Stimulated activated CD4-positive, alpha-beta T cell treated with anti-CD3 and anti-CD28 coated beads, Interleukin-2, amount 100 ng/mL, for 48 hours (primary cell): ENCODE measurements at regions not wholly inside any gene's neighbourhood (a gene's known extent, or its start where the extent isn't known, plus 50 kb on each side); places are given as distances from the start of the nearest gene placed in this dataset.

Experiments used
- DNase-seq, 2 donors: peaks; one replicate each; pipeline ENCODE4 v3.0.0-alpha.2; 2020

DNA sequence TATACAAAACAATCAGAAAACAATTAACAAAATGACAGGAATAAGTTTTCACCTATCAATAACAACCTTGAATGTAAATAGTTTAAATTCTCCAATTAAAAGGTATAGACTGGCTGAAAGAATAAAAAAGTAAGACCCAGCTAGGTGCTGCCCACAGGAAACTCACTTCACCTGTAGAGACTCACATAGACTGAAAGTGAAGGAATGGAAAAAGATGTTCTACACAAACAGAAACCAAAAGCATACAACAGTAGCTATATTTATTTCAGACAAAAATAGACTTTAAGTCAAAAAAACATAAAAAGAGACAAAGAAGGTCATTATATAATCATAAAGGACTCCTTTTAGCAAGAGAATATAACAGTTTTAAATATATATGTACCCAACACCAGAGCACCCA is 152.4 kb upstream of the PWP1 start:
- DNase-seq = no peak

DNA sequence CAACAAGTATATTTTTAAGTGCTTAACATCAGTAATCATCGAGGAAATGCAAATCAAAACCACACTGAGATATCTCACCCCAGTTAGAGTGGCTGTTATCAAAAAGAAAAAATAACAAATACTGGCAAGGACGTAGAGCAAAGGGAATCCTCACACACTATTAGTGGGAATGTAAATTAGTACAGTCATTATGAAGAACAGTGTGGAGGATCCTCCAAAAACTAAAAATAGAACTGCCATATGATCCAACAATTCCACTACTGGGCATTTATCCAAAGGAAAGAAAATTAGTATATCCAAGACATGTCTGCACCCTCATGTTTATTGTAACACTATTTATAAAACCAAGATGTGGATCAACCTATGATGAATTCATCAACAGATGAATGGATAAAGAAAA is 149.0 kb upstream of the PWP1 start:
- no peak for DNase-seq

DNA sequence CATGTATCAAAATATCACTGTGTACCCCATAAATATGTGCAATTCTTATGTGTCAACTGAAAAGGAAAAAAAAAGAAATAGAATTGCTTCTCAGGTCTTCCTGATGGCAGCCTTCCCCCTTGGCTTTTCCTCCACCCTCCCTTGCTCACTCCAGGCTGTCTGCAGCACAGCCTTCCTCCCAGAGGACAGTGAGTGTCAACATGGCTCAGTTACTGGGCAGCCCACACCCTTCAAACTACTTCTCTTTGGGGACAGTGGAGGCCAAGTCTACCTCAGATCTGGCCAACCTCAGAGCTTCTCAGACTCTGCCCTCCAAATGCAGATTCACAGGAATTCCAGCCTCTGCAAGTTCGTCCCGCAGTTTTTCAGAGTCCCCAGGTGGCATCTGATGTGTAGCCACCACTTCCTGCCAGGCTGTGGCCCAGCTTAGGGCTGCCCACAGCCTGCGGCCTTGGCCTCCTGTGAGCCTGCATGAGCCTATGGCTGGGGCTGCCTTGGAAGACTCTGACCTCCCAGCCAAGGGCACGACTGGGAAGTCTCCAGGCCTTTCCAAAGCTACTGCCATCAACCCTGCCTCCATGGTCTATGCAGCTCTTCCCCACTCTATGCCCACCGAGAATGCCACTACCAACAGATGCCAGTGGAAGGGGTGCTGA is 148.0 kb upstream of the PWP1 start:
- DNase-seq = no peak

DNA sequence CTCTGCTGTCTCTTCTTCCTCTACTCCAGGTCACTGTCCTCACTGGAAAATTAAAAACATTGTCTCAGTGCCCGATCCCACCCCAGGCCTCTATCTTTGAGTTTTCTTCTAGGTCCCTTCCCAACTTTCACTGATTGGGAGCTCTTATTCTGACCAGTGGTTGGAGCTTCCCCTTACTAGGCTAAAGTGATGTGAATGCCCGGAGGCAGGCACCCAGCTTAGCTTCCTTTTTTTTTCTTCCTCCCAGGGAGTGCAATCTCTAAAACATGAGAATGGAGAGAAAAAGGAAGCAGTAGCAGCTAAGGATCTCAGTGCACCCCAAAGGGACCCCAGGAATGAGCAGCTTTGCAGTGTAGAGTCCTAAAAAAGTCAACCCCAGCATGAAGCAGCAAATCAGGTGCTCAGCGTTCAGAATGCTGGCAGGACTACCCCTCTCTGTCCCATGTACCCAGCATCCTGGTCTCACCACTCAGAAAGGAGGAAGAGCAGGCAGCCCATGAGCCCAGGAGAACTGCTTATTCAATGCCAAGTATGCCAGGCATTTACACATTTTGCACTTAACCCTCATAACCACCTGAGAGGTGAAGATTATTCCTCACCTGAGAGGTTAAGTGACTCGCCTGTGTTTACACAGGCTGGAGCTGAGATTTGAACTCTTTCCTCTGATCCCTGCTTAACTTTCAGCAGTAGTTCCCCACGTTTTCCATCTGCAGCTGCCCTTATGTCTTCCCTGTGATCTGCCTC is 146.2 kb upstream of the PWP1 start:
- no peak for DNase-seq

DNA sequence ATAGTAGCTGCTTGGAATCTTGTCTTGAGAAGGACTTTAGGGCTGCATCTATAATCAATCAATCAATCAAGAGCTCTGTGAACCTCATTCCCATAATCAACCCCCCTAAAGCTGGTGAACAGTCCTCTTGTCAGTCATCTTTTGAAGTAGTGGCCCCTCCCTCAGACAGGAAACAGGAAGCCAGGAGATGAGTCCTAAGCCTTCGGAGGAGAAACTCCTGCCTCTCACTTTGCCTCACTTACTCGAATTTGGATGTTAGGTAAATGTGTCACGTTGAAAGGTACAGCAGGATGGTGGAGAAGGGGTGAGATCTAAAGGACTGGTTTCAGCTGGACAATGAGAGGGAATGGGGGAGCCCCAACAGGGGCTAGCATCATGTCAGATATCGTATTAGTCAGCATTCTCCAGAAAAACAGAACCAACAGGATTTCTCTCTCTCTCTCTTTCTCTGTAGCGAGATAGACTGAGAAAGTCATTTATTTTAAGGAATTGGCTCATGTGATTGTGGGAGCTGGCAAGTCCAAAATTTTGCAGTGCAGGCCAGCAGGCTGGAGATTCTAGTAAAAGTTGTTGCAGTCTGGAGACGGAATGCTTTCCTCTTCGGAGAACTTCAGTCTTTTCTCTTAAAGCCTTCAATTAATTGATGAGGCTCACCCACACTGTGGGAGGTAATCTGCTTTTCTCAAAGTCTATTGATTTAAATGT is 144.4 kb upstream of the PWP1 start:
- DNase-seq = no peak

DNA sequence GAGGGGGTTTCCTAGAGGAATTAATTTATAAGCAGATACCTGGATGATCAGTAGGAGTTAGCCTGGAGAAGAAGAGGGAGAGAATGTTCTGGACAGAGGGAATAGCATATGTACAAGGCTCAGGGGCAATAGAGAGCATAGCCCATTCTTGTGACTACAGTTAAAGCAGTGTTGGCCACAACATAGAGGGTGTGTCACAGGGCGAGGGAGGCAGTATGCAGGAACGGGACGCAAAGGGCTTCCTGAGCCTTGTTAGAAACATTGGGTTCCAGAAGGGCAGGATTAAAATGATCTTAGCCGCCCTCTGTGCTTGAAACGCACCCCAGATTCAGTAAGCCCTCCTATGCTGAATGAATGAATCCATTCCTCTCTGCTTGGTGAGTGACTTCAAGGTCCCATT is 142.2 kb upstream of the PWP1 start:
- no peak for DNase-seq

DNA sequence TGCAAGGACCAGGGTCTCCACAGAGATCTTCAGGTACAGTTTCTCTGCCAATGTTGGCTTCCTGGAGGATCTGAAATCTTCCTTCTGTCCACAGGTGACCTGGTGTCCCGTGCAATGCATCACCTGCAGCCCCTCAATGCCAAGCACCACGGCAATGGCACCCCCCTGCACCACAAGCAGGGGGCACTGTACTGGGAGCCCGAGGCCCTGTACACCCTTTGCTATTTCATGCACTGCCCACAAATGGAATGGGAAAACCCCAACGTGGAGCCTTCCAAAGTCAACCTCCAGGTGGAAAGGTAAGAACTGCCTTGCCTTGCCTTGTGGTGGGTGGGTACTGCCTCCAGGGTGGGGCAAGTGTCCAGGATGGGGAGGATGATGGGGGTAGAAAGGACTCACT is 141.8 kb upstream of the PWP1 start:
- no peak for DNase-seq

DNA sequence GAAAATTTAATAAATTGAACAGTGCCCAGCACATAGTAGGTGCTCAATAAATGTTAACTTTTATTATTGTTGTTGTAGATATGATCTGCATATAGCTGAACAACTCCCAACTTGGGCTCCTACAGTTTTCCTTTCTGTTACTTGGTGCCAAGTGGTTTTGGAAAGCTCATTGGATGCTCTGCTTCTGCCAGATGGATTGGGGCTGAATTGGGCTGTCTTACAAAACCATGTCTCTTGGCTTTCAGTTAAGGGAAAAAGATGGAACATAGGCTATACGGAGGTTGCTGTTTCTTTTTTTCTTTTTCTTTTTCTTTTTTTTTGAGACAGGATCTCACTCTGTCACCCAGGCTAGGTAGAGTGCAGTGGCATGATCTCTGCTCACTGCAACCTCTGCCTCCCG is 140.7 kb upstream of the PWP1 start:
- no peak for DNase-seq

DNA sequence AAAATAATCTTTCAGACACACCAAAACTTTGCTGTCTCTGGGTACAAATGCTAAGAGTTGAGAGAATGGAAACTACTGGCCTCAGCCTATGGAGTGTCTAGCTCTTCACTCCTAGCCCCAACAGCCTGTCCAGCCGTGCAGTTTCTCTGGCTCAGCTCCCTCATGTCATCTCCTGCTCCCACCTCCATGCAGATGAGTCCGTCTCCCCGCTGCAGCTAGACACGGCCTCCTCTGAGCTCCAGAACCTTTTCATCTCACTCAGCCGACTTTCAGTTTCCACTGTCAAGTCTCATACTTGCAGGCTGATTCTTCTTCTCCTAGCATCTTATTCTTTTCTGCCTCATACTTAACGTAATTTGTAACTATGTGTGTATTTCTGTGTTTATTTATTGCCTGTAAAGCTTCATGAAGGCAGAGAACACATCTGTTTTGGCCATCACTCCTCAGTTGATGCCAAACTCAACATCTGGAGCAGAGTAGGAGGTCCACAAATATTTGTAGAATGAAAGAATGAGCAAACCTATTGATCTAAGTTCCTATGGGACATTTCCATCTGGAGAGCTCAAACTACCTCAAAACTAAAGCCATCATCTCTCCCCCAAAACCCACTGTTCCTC is 139.8 kb upstream of the PWP1 start:
- DNase-seq = no peak

DNA sequence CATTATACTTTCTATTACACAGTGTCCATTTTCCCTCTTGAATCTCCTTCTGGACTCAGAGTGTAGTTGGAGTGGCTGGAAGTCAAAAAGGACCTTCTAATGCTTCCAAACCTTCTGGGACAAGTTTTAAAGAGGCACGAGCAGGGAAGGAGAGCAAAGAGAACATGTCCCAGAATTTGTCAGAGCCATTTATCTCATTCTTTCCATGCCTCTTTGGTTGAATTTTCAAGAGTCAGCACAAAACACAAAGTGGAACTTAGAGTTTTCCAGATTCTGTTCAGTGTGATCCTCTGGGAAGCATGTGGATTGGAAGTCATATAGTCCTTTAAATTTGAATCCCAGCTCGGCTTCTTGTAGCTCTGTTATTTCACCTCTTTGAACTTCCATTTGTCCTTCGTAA is 138.2 kb upstream of the PWP1 start:
- no peak for DNase-seq

DNA sequence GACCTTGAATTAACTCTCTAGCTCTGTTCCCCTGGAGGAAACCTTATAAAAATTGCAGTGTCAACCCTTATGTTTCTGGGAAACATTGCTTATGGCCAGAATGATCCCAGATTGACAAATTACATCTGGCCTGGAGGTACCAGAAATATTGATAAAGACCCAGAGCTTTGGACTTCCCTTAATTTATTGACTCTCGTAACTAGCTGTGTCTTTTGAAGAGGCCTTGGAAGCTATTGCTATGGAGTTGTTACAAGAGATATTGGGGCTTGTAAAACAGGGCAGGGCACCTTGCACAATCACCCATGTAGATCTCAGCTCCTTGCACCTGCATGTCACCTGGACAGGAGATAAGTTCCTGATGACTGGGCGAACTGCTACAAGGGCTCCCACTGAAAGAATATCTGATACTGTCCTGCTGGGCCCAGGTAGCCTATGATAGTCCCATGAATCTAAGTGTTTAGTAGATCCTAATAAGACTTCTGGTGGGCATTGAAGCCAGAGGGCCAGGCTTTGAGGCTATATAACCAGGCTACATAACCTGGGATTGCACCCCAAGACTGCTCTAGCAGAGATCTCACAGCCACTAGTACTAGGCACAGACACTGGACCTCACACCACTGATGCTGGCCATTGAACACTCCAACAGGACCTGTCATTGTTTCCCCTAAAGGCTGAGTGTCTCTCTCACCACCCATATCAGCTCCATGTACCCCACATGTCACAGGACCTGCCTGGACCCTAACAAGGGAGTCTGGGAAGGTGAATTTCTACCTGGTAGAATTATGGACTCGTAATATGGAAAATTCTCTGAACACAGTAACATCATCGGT is 135.7 kb upstream of the PWP1 start:
- DNase-seq = no peak

DNA sequence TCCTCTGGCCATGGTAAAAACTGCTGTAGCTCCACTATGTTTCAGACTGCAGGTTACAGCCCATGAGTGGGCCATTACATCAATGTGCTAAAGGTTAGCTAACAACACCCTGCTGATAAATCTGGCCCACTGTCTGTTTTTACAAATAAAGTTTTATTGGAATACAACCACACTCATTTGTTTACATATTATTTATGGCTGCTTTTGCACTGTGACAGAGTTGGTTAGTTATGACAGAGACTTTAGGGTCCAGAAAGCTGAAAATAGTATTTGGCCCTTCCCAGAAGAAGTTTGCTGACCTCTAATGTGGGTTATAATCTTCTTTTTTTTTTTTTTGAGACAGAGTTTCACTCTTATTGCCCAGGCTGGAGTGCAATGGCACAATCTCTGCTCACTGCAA is 134.2 kb upstream of the PWP1 start:
- no peak for DNase-seq

DNA sequence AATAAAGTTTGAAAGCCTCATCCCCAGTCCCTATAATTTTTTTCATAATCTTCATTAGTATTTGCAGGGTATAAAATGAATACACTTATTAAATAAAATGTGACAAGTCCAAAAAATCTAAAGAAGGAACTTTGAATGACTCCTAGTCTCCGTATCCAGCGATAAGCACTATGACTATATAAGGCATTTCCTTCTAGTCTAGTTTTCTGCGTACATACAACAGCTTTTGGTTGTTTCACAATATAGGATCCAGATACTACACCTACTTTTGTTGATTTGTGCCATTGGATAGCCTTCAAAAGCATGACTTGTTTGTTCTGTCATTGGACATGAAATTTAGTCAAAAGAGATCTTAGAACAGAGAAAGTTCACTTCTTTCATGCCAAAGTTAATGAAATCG is 133.3 kb upstream of the PWP1 start:
- no peak for DNase-seq

DNA sequence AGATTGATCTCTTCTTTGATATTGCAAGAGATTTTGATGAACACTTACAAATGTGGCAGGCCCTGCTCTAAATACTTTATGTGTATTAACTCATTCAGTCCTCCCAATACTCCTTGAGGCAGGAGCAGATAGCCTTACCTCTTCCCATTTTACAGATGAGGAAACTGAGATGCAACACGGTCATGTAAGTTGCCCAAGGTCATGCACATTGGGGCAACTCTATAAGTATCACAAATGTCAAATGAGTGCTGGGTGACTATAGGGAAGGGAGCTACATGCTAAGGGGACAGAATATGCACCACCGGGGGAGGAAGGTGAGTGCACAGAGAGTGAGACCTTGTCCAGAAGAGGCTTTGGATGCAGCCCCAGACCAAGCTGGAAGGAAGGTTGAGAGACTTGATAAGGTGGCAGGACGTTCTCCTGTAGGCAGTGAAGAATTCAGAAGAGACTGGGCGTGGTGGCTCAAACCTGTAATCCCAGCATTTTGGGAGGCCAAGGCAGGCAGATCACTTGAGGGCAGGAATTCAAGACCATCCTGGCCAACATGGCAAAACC is 132.3 kb upstream of the PWP1 start:
- DNase-seq = no peak

DNA sequence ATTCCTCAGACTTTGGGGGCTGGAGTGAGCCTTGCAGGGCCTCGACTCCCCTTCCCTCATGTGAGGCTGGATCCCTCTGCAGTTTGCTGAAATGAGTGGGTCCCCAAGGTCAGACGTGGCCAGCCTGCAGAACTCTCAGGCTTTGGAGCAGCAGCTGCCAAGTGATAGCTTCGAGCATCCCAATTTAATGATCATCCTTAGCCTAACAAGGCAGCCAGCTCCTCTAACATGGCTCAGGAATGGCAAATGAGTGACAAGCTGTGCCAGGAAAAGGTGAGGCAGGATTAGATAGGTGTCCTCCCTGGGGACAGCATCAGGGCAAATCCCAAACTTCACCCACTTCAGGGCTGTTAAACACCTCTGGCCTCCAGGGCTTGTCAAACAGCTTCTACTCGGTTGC is 130.7 kb upstream of the PWP1 start:
- DNase-seq = no peak

DNA sequence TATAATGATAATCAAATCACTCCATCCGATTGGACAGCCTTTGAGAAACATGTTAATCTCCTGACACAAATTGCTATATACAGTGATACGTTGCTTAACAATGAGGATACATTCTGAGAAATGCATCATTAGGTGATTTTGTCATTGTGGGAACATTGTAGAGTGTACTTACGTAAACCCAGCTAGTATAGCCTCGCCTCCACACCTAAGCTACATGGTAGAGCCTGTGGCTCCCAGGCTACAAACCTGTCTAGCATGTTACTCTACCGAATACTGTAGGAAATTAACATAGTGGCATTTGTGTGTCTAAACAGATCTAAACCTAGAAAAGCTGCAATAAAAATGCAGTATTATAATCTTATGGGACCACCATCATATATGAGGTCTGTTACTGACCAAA is 128.6 kb upstream of the PWP1 start:
- no peak for DNase-seq

DNA sequence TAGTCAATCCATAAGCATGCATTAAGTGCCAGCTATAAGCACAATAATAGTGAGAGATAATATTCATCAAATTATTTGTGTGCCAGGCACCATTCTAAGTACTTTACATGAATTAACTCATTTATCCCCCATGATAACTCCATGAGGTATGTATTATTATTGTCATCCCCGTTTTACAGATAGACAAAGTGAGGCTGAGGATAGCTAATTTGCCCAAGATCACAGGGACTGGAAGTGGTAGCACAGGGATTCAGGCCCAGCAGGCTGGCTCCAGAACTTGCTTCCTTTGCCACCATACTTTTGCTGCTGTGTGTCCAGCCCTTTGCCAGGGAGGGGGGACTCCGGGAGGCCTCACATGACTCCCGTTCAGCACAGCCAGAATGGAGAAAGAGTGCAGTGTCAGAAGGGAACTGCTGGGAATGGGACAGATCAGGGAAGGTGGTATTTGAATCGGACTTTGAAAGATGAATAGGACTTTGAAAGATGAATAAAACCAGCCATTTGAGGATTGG is 128.0 kb upstream of the PWP1 start:
- no peak for DNase-seq

DNA sequence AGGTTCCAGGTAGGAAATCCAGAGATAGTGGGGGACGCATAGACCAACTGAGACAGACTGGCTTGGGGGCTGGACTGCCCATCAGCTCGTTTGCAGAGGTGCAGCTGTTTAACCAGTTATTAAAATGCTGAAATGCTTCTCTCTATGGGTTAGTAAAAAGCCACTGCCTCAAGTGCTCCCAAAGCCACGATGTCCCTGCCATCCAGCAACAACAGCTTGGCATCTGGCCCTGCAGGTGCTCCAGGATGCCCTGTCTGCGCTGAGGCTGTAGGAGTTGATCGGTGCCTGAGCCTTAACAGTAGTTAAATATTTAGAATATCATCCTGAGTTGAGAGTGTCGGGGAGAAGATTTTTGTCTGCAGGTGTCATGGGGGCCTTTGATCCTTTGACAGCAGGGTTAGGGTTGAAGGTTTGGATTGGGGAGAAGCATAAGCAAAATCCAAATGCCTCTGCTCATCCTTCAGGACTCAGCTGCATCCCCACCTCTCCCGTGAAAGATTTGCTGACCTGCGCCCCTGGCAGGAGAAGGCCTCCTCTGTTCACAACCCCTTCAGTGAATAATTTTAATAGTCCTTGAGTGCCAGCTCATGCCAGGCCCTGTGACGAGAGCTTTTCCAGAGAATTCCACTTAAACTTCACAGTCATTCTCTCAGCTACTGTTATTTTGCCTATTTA is 127.3 kb upstream of the PWP1 start:
- DNase-seq = no peak

DNA sequence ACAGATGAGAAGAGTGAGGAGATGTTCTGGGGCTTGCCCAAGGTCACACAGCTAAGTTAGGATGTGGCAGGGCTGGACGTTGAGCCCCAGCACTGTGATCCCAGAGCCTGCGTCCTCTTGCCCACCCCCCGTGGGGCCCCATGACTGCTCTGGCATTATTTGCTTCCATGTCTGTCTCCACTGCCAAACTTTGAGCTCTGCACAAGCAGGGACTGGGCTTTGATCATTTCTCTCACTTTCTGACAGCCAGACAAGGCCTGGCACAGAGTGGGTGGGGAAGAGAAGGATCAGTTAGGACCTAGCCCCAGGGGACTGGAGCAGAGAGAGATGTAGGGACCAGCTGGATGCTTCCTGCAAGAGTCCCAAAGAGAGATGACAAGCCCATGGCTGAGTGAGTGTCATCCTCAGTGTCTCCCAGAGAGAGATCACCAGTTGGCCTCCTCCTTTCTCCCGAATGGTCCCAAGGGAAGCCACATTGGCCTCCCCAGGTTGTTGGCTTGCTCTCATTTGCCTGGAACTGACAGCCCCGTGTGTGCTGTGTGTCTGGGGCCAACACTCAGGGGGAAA is 126.7 kb upstream of the PWP1 start:
- DNase-seq = no peak

DNA sequence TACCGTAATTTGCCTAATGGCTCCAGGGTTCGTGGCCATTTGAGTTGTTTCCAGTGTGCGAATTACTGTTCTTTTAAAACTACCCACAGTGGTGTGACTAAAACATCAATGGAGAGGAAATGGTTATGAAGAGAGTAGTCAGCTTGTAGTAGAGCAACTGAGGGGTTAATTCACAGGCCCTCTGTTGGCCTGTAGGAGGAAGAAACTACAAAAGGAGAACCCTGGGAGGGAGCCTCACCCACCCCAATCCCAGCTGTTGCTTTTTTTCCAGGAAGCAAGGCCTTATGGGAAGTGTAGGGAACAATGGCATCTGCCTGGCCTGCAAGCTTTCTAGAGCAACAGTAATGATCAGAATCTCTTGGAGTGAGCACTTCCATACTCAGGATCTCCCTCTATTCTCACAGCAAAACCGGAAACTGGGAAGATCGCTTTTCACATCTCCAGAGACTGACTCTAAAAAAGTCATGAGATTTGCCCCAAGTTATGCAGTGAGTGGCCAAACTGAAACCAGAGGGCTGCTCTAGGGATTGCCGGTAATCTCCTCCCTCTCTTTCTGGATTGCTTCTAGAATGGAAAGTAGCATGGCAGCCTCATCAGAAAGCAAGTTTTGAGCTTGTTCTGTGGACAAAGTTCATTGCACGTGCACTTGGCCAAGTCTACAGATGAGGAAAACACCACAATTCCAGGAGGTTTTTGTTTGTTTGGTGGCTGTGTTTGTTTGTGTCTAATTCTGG is 125.3 kb upstream of the PWP1 start:
- DNase-seq = no peak

DNA sequence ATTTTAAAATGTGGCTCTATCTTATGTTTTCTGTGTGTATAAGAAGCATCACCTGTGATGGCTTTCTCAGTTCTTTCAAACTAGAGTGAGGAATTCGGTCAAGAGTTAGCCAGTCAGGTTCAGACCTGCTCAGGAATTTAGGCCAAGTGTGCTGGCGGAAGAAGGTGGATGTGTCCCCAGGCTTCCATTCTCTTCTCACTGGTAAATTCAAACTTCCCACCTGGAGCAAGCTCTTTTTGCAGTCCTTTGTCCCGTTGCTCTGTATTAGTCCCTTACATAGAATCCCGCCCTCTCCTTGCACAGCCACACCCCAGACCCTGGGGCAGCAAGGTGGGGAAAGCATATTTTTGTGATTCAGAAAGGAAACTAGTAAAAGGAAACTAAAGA is 124.7 kb upstream of the PWP1 start:
- no peak for DNase-seq
